H54 (cell line): ENCODE measurements at regions not wholly inside any gene's neighbourhood (a gene's known extent, or its start where the extent isn't known, plus 50 kb on each side); places are given as distances from the start of the nearest gene placed in this dataset.
"Not testable (repeated sequence)": the region's sequence is repeated elsewhere in the genome, so short reads cannot be mapped to it uniquely, and the experiment has no call there.

ENCODE experiments used
- DNase-seq: peaks from one replicate; pipeline ENCODE4 v3.0.0; 2011; ENCODE audit warnings: low spot score, mixed read lengths; ENCODE audit not compliant: insufficient read length
- FAIRE-seq: peaks from 3 replicates; lab custom pipeline; 2011; peaks lifted over from hg19 to GRCh38; lab: Jason Lieb, UNC
- POLR2A ChIP-seq: IDR thresholded peaks from 2 replicates; pipeline ENCODE4 v1.6.1; 2011; ENCODE audit warnings: low read depth, mild to moderate bottlenecking, low read length

GRCh38 chr2:81481242-81481993 is 1176.9 kb upstream of the LRRTM1 start:
- DNase-seq = peak; percentile 69

DNA sequence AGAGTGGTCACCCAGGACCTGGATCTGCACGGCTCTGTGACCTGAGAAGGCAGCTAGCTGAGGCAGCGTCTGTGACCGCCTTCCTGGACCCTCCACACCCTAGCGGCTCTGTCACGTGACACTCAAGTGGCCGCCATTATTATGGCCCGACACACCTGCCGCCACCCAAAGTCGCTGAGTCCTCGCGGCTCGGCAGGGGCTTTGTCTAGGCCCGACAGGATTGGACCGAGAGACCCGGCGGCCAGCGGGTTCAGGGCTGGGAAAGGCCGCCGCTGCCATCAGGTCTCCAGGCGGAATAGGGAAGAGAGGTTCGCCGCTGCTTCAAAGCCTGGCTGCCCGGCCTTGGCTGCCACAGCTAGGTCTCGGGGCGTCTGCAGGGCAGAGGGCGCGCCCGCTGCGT is 1162.5 kb upstream of the LRRTM1 start:
- no peak for TF ChIP-seq POLR2A
- DNase-seq = no peak
- FAIRE-seq = no peak

More at GRCh38 chr2:81481242-81481993, 1176.9 kb upstream of the LRRTM1 start:
- FAIRE-seq = peak; percentile 99
- TF ChIP-seq POLR2A = peak; percentile 47

DNA sequence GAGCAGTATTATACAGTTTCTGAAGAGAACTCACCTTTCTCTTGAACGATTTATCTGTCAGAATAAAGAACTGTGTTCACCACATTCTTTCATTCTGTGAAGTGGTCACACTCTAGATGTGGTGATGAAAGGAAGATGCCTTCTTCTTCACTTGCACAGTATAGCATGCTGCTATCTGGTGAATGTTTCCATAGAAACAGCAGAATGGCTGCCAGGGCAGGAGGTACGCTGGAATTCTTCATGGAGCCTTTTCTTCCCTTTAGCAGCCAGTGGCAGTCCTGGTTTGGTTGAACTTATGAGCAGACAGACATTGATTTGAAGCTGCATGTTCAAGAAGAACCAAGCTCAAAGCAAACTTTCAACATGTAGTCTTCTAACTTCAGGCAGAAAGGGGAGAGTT is 1157.9 kb upstream of the LRRTM1 start:
- no peak for TF ChIP-seq POLR2A
- DNase-seq = no peak
- no peak for FAIRE-seq

DNA sequence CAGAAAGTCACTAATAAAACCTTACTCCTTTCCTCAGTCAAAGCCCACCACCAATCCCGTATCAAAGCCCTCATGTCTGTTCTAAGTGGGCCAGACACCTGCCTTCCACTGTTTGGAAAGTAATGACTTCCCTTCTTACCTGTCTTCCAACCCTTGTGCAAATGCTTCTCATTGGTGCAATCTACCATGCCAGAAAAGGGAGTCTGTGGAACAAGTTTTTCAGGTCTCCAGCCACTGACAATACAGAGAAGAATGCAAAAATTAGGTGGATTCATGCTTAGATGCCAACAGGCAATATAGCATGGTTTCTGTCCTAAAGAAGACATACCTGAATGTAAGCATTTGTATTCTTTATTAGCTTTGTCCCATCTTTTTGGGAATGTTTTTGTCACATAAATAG is 1140.6 kb upstream of the LRRTM1 start:
- FAIRE-seq = no peak
- TF ChIP-seq POLR2A = no peak
- DNase-seq = no peak

GRCh38 chr2:81437456-81438000 is 1133.0 kb upstream of the LRRTM1 start:
- no peak for TF ChIP-seq POLR2A
- DNase-seq = no peak
- FAIRE-seq = no peak

DNA sequence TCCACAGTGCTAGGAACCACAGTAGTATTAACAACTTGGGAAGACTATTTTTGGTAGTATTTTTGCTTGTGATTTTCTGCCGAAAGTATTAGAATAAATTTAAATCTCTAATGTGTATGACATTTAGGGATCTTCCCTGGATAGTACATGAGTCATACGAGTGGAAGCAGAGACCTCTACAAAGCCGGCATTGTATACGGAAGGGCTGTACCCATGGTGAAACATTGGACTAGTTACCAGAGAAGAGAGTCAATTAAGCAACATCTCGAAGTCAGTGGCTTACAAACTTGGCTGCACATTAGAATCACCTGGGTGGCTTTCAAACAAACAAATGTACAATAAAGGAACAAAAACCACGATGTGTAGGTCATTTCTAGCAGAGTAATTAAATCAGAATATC is 1131.7 kb upstream of the LRRTM1 start:
- no peak for FAIRE-seq
- no peak for TF ChIP-seq POLR2A
- no peak for DNase-seq

- DNase-seq = no peak
- no peak for TF ChIP-seq POLR2A
- FAIRE-seq = no peak
Observed at GRCh38 chr2:81412681-81413080, 1108.1 kb upstream of the LRRTM1 start.

- DNase-seq (no peak), FAIRE-seq (no peak)
- TF ChIP-seq POLR2A = no peak
Observed at GRCh38 chr2:81403508-81403907, 1099.0 kb upstream of the LRRTM1 start.

- FAIRE-seq = no peak
- no peak for TF ChIP-seq POLR2A
Observed at GRCh38 chr2:81396417-81397019, 1092.0 kb upstream of the LRRTM1 start.

DNA sequence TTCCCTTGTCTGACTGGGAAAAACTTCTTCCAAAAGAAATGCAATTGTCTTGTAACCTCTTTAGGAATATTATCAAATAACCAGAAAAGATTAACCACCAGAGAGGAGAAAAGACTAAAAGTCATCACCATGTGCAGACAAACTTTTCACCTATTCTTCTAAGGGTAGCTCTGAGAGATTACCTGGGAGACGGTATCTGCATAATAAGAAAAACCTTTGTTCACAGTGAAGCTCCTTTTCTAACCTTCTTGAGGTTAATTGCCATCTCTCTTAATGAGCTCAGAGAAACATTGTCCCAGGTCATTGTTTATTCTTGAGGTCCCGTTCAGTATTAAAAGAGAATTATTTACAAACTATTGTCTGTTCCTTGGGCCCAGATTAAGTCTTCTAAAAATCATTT is 1091.2 kb upstream of the LRRTM1 start:
- no peak for FAIRE-seq
- no peak for DNase-seq
- no peak for TF ChIP-seq POLR2A

More at GRCh38 chr2:81396417-81397019, 1092.0 kb upstream of the LRRTM1 start:
- DNase-seq = no peak

- DNase-seq (no peak), FAIRE-seq (no peak)
- no peak for TF ChIP-seq POLR2A
Observed at GRCh38 chr2:81389203-81389602, 1084.7 kb upstream of the LRRTM1 start.

DNA sequence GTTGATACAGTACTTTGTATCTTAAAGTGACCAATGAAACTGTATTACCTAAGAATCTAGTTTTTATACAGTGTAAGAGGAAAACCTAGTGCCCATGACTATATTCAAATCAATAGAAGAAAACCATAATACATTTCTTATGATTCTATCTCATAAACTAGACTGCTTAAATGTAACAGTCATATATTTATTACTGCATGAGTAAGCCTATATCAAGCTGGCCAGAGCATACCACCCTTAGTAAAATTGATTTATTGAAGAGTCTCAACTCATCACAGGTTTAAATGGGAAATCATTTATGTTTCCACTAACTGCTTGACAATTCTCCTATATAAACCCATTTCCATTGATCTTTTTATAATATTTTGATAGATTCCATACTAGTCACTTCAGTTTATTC is 1059.2 kb upstream of the LRRTM1 start:
- no peak for DNase-seq
- TF ChIP-seq POLR2A = no peak
- FAIRE-seq = no peak

DNA sequence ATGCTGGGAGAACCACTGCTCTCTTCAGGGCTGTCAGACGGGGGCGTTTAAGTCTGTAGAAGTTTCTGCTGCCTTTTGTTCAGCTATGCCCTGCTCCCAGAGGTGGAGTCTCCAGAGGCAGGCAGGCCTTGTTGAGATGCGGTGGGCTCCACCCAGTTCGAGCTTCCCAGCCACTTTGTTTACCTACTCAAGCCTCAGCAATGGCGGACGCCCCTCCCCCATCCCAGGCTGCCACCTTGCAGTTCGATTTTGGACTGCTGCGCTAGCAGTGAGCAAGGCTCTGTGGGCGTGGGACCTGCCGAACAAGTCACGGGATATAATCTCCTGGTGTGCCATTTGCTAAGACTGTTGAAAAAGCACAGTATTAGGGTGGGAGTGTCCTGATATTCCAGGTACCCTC is 1057.9 kb upstream of the LRRTM1 start:
- not testable (repeated sequence) for FAIRE-seq, DNase-seq

DNA sequence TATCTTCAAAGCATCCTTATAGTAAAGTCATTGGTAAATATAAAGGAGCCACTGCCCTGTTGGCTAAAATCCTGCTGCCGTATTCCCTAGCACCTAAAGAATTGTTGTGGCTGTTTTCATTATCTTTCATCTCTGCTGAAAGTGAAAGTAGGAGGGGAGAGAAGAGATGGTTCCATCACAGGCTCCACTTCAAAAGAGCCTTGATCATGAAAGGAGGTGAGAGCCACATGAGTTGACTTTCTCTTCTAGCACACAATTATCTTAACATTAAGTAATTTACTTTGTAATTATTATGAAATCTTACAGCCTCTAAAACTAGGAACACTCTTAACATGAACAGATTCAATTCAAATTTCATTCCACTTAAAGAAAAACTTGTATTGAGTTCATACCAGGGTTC is 1050.9 kb upstream of the LRRTM1 start:
- FAIRE-seq (no peak), DNase-seq (no peak)
- TF ChIP-seq POLR2A = no peak

- no peak for TF ChIP-seq POLR2A
- FAIRE-seq (no peak), DNase-seq (no peak)
Observed at GRCh38 chr2:81334046-81334445, 1029.5 kb upstream of the LRRTM1 start.
